ENCODE measurements at regions not wholly inside any gene's neighbourhood (a gene's known extent, or its start where the extent isn't known, plus 50 kb on each side); places are given as distances from the start of the nearest gene placed in this dataset.
"Not testable (repeated sequence)": the region's sequence is repeated elsewhere in the genome, so short reads cannot be mapped to it uniquely, and the experiment has no call there.

- H3K9me3 ChIP-seq (ENCODE audit: control insufficient read depth in 1 of 2, low read length in 2 of 2); H3K27ac ChIP-seq (ENCODE audit: low read length); H3K4me3 ChIP-seq (ENCODE audit: low read depth in 1 of 2, low read length in 2 of 2); H3K4me1 ChIP-seq (ENCODE audit: control insufficient read depth in 1 of 2, insufficient read depth in 2 of 2, low read length in 2 of 2); H3K36me3 ChIP-seq (ENCODE audit: control insufficient read depth in 1 of 2, insufficient read depth in 2 of 2, low read length in 2 of 2); H3K27me3 ChIP-seq (ENCODE audit: low read depth, low read length): not testable (repeated sequence)
Observed at GRCh38 chr4:160125576-160126287, 1022.9 kb downstream of the RAPGEF2 start.

- Histone ChIP-seq H3K27ac (ENCODE audit: low read length) (no peak overlapping the region), H3K9me3 (ENCODE audit: control insufficient read depth in 1 of 2, low read length in 2 of 2) (peaks cover 0 to 5% of the 10 kb centered on the region in 2 donors), H3K27me3 (ENCODE audit: low read depth, low read length) (no peaks in the 10 kb centered on the region), H3K36me3 (ENCODE audit: control insufficient read depth in 1 of 2, insufficient read depth in 2 of 2, low read length in 2 of 2) (no peaks in the 10 kb centered on the region), H3K4me3 (ENCODE audit: low read depth in 1 of 2, low read length in 2 of 2) (no peak overlapping the region), H3K4me1 (ENCODE audit: control insufficient read depth in 1 of 2, insufficient read depth in 2 of 2, low read length in 2 of 2) (no peaks in the 10 kb centered on the region)
Observed at GRCh38 chr4:160127211-160127610, 1024.3 kb downstream of the RAPGEF2 start.

GRCh38 chr4:160129439-160129838 lies 1026.6 kb downstream of the RAPGEF2 start:
- H3K27me3 ChIP-seq (ENCODE audit: low read depth, low read length), result no peaks in the 10 kb centered on the region
- H3K36me3 ChIP-seq (ENCODE audit: control insufficient read depth in 1 of 2, insufficient read depth in 2 of 2, low read length in 2 of 2), result no peaks in the 10 kb centered on the region
- H3K27ac ChIP-seq (ENCODE audit: low read length), result no peak overlapping the region
- H3K4me1 ChIP-seq (ENCODE audit: control insufficient read depth in 1 of 2, insufficient read depth in 2 of 2, low read length in 2 of 2), result no peaks in the 10 kb centered on the region
- no peak overlapping the region for H3K4me3 ChIP-seq (ENCODE audit: low read depth in 1 of 2, low read length in 2 of 2)
- peaks cover 4 to 9% of the 10 kb centered on the region in 2 donors for H3K9me3 ChIP-seq (ENCODE audit: control insufficient read depth in 1 of 2, low read length in 2 of 2)

GRCh38 chr4:160136021-160136420 lies 1033.1 kb downstream of the RAPGEF2 start:
- Histone ChIP-seq H3K4me3 (ENCODE audit: low read depth in 1 of 2, low read length in 2 of 2) (no peak overlapping the region), H3K36me3 (ENCODE audit: control insufficient read depth in 1 of 2, insufficient read depth in 2 of 2, low read length in 2 of 2) (no peaks in the 10 kb centered on the region), H3K4me1 (ENCODE audit: control insufficient read depth in 1 of 2, insufficient read depth in 2 of 2, low read length in 2 of 2) (no peaks in the 10 kb centered on the region)

GRCh38 chr4:160141206-160141605 lies 1038.3 kb downstream of the RAPGEF2 start:
- no peak overlapping the region for H3K27ac ChIP-seq (ENCODE audit: low read length)
- H3K27me3 ChIP-seq (ENCODE audit: low read depth, low read length), result no peaks in the 10 kb centered on the region
- H3K4me3 ChIP-seq (ENCODE audit: low read depth in 1 of 2, low read length in 2 of 2), result no peak overlapping the region
- H3K4me1 ChIP-seq (ENCODE audit: control insufficient read depth in 1 of 2, insufficient read depth in 2 of 2, low read length in 2 of 2), result no peaks in the 10 kb centered on the region
- H3K36me3 ChIP-seq (ENCODE audit: control insufficient read depth in 1 of 2, insufficient read depth in 2 of 2, low read length in 2 of 2), result no peaks in the 10 kb centered on the region
- H3K9me3 ChIP-seq (ENCODE audit: control insufficient read depth in 1 of 2, low read length in 2 of 2), result no peaks in the 10 kb centered on the region

More at GRCh38 chr4:160136021-160136420, 1033.1 kb downstream of the RAPGEF2 start:
- no peaks in the 10 kb centered on the region for H3K27me3 ChIP-seq (ENCODE audit: low read depth, low read length)
- no peak overlapping the region for H3K27ac ChIP-seq (ENCODE audit: low read length)
- peaks cover 4 to 9% of the 10 kb centered on the region in 2 donors for H3K9me3 ChIP-seq (ENCODE audit: control insufficient read depth in 1 of 2, low read length in 2 of 2)

GRCh38 chr4:160142579-160142978 lies 1039.7 kb downstream of the RAPGEF2 start:
- Histone ChIP-seq H3K36me3 (ENCODE audit: control insufficient read depth in 1 of 2, insufficient read depth in 2 of 2, low read length in 2 of 2) (no peaks in the 10 kb centered on the region), H3K4me3 (ENCODE audit: low read depth in 1 of 2, low read length in 2 of 2) (no peak overlapping the region), H3K4me1 (ENCODE audit: control insufficient read depth in 1 of 2, insufficient read depth in 2 of 2, low read length in 2 of 2) (no peaks in the 10 kb centered on the region), H3K27me3 (ENCODE audit: low read depth, low read length) (no peaks in the 10 kb centered on the region), H3K27ac (ENCODE audit: low read length) (no peak overlapping the region), H3K9me3 (ENCODE audit: control insufficient read depth in 1 of 2, low read length in 2 of 2) (no peaks in the 10 kb centered on the region)

- Histone ChIP-seq H3K4me1 (ENCODE audit: control insufficient read depth in 1 of 2, insufficient read depth in 2 of 2, low read length in 2 of 2) (no peaks in the 10 kb centered on the region), H3K27me3 (ENCODE audit: low read depth, low read length) (no peaks in the 10 kb centered on the region), H3K27ac (ENCODE audit: low read length) (no peak overlapping the region), H3K36me3 (ENCODE audit: control insufficient read depth in 1 of 2, insufficient read depth in 2 of 2, low read length in 2 of 2) (no peaks in the 10 kb centered on the region), H3K4me3 (ENCODE audit: low read depth in 1 of 2, low read length in 2 of 2) (no peak overlapping the region), H3K9me3 (ENCODE audit: control insufficient read depth in 1 of 2, low read length in 2 of 2) (no peaks in the 10 kb centered on the region)
Observed at GRCh38 chr4:160143574-160143973, 1040.7 kb downstream of the RAPGEF2 start.

- H3K9me3 ChIP-seq (ENCODE audit: control insufficient read depth in 1 of 2, low read length in 2 of 2), result peaks cover 0 to 2% of the 10 kb centered on the region in 2 donors
Observed at GRCh38 chr4:160159457-160159856, 1056.6 kb downstream of the RAPGEF2 start.

GRCh38 chr4:160161026-160161425 lies 1058.1 kb downstream of the RAPGEF2 start:
- H3K27ac ChIP-seq (ENCODE audit: low read length), result no peak overlapping the region
- no peaks in the 10 kb centered on the region for H3K27me3 ChIP-seq (ENCODE audit: low read depth, low read length)
- H3K4me3 ChIP-seq (ENCODE audit: low read depth in 1 of 2, low read length in 2 of 2), result no peak overlapping the region
- no peaks in the 10 kb centered on the region for H3K4me1 ChIP-seq (ENCODE audit: control insufficient read depth in 1 of 2, insufficient read depth in 2 of 2, low read length in 2 of 2)
- no peaks in the 10 kb centered on the region for H3K36me3 ChIP-seq (ENCODE audit: control insufficient read depth in 1 of 2, insufficient read depth in 2 of 2, low read length in 2 of 2)
- H3K9me3 ChIP-seq (ENCODE audit: control insufficient read depth in 1 of 2, low read length in 2 of 2), result peaks cover 0 to 2% of the 10 kb centered on the region in 2 donors

More at GRCh38 chr4:160159457-160159856, 1056.6 kb downstream of the RAPGEF2 start:
- Histone ChIP-seq H3K36me3 (ENCODE audit: control insufficient read depth in 1 of 2, insufficient read depth in 2 of 2, low read length in 2 of 2) (no peaks in the 10 kb centered on the region), H3K4me1 (ENCODE audit: control insufficient read depth in 1 of 2, insufficient read depth in 2 of 2, low read length in 2 of 2) (no peaks in the 10 kb centered on the region), H3K4me3 (ENCODE audit: low read depth in 1 of 2, low read length in 2 of 2) (no peak overlapping the region), H3K27me3 (ENCODE audit: low read depth, low read length) (no peaks in the 10 kb centered on the region), H3K27ac (ENCODE audit: low read length) (no peak overlapping the region)

- Histone ChIP-seq H3K27ac (ENCODE audit: low read length) (no peak overlapping the region), H3K4me1 (ENCODE audit: control insufficient read depth in 1 of 2, insufficient read depth in 2 of 2, low read length in 2 of 2) (no peaks in the 10 kb centered on the region), H3K36me3 (ENCODE audit: control insufficient read depth in 1 of 2, insufficient read depth in 2 of 2, low read length in 2 of 2) (no peaks in the 10 kb centered on the region), H3K9me3 (ENCODE audit: control insufficient read depth in 1 of 2, low read length in 2 of 2) (no peaks in the 10 kb centered on the region), H3K27me3 (ENCODE audit: low read depth, low read length) (no peaks in the 10 kb centered on the region), H3K4me3 (ENCODE audit: low read depth in 1 of 2, low read length in 2 of 2) (no peak overlapping the region)
Observed at GRCh38 chr4:160175064-160175643, 1072.3 kb downstream of the RAPGEF2 start.

GRCh38 chr4:160180211-160180610 lies 1077.3 kb downstream of the RAPGEF2 start:
- H3K4me1 ChIP-seq (ENCODE audit: control insufficient read depth in 1 of 2, insufficient read depth in 2 of 2, low read length in 2 of 2), result no peaks in the 10 kb centered on the region
- H3K27me3 ChIP-seq (ENCODE audit: low read depth, low read length), result no peaks in the 10 kb centered on the region
- H3K4me3 ChIP-seq (ENCODE audit: low read depth in 1 of 2, low read length in 2 of 2), result no peak overlapping the region
- no peak overlapping the region for H3K27ac ChIP-seq (ENCODE audit: low read length)
- no peaks in the 10 kb centered on the region for H3K9me3 ChIP-seq (ENCODE audit: control insufficient read depth in 1 of 2, low read length in 2 of 2)
- H3K36me3 ChIP-seq (ENCODE audit: control insufficient read depth in 1 of 2, insufficient read depth in 2 of 2, low read length in 2 of 2), result no peaks in the 10 kb centered on the region

GRCh38 chr4:160182727-160183126 lies 1079.8 kb downstream of the RAPGEF2 start:
- H3K36me3 ChIP-seq (ENCODE audit: control insufficient read depth in 1 of 2, insufficient read depth in 2 of 2, low read length in 2 of 2), result no peaks in the 10 kb centered on the region
- no peak overlapping the region for H3K27ac ChIP-seq (ENCODE audit: low read length)
- no peaks in the 10 kb centered on the region for H3K4me1 ChIP-seq (ENCODE audit: control insufficient read depth in 1 of 2, insufficient read depth in 2 of 2, low read length in 2 of 2)
- H3K4me3 ChIP-seq (ENCODE audit: low read depth in 1 of 2, low read length in 2 of 2), result no peak overlapping the region
- H3K9me3 ChIP-seq (ENCODE audit: control insufficient read depth in 1 of 2, low read length in 2 of 2), result no peaks in the 10 kb centered on the region
- no peaks in the 10 kb centered on the region for H3K27me3 ChIP-seq (ENCODE audit: low read depth, low read length)
